Neural progenitor cell (in vitro differentiated cells): ENCODE measurements at regions not wholly inside any gene's neighbourhood (a gene's known extent, or its start where the extent isn't known, plus 50 kb on each side); places are given as distances from the start of the nearest gene placed in this dataset.

Source experiments
- CTCF ChIP-seq: fragments of 200-600 bp; sonication (generic); IDR thresholded peaks from 2 replicates; pipeline ENCODE4 v1.5.1; 2017; ENCODE audit warnings: antibody characterized with exemption, mild to moderate bottlenecking
- EZH2phosphoT487 ChIP-seq: fragments of 200-600 bp; sonication (generic); IDR thresholded peaks from 2 replicates; pipeline ENCODE4 v1.6.1; 2017; ENCODE audit warnings: antibody characterized with exemption

- TF ChIP-seq EZH2phosphoT487 (no peak), CTCF (no peak)
Observed at GRCh38 chr5:56454219-56454862, 221.2 kb upstream of the ANKRD55 start.
